GM19468 (cell line): ENCODE measurements at regions not wholly inside any gene's neighbourhood (a gene's known extent, or its start where the extent isn't known, plus 50 kb on each side); places are given as distances from the start of the nearest gene placed in this dataset.

Experiments used
- ATAC-seq: cut with Tn5 transposase; IDR thresholded peaks from one replicate; pipeline ENCODE4 v1.9.1; 2021; ENCODE audit warnings: mild to moderate bottlenecking, moderate library complexity, moderate number of reproducible peaks; ENCODE audit not compliant: unreplicated experiment; ENCODE audit errors: extremely low read depth

DNA sequence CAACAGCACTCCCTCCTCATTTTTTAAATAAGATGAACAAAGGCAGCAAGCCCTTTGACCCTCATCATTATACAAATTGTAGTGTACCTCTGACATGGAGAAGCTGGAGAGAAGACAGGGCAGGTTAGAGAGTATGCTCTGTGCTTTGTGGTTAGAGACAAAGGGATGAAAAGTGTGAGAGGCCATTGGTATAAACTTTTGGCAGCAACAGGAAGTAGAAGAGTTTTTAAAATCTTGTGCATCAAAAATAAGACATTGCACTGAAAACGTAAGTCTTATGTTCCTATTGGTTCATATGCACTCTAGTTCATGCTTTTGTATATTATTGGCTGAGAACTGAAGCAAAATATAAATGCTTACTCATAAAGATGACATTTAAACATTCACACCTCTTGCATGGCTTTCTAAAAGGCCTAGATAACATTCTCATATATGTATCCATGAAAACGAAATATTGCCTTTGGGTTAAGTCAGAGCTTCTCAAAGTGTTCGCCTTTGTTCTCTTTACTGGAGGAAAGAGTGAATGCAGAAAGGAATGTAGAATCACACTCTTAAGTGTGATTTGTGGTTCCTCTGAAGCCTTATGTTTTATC is 158.0 kb downstream of the PALM2AKAP2 start:
- ATAC-seq = no peak

DNA sequence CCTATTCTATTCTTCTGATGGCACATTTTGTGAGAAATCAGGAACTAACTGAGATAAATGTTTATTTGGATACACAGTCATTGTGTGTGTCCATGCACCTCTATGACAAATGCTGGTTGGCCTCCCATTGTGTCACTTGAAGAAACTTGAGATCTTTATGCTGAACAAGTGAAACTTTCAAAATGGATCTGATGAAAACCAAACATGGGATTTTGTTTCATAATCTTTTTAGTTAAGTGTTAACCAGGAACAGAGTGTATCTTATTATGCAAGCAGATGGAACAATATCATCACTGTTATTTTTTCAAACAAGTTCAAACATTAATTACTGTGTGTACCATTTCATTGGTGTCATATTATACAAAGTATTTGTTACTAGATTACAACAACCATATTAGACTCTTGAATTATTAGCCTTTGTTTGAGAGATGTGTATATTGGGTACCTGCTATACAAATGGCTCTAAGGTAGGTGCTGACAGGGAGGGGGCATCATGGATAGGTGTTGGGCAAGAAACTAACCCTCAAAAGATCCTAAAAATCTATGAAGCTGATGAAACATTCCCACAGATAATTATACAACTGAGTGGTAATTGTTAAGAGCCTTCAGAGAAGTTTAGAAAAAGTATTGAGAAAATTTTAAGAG is 159.8 kb downstream of the PALM2AKAP2 start:
- no peak for ATAC-seq

DNA sequence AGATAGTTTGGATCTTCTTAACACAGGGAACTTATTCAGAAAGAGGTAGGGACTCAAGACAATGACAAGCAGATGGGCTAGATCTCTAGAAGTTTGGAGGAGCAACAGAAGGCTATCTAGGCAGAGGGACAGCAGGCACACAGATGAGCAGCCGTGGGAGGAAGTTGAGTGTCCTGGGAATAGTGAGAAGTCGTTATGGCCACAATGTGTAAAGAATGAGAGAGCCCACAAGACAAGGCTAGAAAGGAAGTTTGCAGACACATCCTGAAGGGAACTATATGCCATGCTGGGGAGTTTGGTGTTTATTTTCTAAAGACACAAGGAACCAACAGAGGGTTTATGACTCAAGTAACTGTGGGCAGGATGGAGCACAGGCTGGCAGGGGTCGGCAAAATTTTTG is 160.6 kb downstream of the PALM2AKAP2 start:
- ATAC-seq = no peak

- no peak for ATAC-seq
These were observed 161.8 kb downstream of the PALM2AKAP2 start for GRCh38 chr9:109941771-109942170.

GRCh38 chr9:109945573-109945972 is 165.6 kb downstream of the PALM2AKAP2 start:
- ATAC-seq = no peak

DNA sequence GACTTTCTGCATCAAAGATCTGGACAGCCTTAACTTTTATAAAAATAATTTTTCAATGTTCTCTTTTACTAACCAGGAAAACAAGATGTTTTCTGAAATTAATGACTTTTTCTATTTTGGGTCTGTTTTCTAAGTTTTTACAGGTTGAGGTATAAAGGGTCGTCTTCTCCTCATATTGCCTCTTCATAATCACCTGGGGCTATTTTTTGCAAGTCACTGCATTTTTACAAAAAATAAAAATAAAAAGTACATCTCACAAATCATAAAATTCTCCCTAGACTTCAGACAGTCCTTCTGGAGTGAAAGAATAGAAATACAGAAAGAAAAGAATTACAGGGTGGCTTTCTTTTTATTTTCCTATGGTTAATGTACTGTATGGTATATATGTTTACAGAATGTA is 168.5 kb downstream of the PALM2AKAP2 start:
- ATAC-seq = no peak

DNA sequence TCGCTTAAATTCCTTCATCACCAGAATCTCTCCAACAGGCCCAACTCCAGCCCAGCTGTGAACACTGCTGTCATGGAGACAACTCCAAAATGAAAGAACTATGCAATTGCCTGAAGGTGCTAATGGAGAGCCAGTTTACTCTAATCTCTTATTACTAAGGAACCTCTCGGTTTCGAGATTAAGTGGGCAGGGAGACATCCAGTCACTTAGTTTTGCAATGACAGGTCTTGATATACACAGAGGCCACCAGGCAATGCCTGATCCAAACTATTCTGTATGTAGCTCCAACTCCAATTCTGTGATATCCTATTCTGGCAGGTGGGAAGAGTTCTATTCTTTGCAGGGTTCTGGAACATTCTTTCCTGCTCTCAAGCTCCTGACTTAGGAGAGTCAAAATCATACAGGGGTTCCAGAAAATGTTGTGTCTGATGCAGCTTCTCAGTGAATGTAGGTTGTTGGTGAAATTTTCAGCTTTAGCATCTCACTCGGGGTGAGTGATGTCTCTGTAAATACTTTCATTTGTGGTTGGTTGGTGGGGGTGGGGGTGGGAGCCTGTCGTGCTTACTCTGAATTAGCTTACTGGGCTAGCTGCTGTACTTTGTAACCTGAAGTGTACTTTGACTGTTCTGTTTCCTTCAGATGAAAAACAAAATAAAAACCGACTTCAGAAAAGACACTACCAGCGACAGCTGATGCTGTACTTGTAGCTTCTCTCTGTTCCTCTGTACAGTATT is 170.9 kb downstream of the PALM2AKAP2 start:
- no peak for ATAC-seq

- no peak for ATAC-seq
These were observed 173.3 kb downstream of the PALM2AKAP2 start for GRCh38 chr9:109953300-109953699.

- no peak for ATAC-seq
These were observed 174.0 kb downstream of the PALM2AKAP2 start for GRCh38 chr9:109953813-109954497.

DNA sequence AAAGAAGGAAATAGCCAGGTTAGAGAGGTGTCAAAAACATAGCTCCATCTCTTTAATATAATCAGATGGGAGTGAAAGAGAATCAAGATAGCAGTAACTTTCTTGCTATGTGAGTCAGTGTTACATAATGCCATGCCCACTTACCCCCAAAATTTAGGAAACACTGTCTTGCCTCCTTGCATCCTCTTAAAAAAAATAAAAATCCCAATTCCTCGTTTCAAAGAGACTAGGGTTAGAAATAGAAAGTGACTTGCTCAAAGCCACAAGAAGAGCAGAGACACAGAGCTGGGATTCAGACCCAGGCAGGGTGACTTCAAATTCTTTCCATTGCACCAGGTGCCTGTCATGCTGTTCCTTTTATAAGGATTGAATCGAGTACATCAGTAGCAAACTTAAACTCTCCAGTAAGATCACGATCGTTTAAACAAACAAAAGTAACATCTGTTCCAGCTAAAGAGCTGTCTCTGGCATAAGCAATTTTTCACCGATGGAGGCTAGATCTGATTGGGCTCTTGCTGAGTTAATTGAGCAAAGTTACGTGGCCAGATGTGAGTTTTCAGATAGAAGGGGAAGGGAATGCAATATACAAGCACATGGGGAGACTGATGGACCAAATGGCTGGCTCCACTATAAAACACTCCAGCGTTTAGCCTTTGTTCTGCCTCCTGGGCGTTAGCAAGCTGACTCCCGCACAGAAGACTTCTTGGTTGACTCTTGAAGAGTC is 176.9 kb downstream of the PALM2AKAP2 start:
- no peak for ATAC-seq

DNA sequence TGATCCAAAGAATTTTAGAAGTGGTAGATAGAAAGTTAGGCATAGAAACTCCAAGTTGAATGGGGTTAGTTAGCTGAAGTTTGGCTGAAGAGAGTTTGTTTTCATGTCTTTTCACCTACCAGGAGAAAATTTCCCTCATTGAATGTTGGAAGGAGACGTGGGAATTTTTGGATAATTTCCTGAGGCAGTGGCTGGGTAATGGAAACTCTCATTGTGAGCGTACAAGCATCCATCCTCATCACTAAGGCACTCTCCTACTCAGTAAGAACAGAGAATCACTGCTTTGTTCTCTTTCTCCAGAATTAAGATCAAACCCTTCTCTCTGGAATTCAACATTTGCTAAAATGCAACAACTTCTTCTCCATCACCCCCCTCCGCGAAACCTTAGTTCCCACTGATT is 179.7 kb downstream of the PALM2AKAP2 start:
- no peak for ATAC-seq

- no peak for ATAC-seq
These were observed 181.6 kb downstream of the PALM2AKAP2 start for GRCh38 chr9:109961626-109962025.

DNA sequence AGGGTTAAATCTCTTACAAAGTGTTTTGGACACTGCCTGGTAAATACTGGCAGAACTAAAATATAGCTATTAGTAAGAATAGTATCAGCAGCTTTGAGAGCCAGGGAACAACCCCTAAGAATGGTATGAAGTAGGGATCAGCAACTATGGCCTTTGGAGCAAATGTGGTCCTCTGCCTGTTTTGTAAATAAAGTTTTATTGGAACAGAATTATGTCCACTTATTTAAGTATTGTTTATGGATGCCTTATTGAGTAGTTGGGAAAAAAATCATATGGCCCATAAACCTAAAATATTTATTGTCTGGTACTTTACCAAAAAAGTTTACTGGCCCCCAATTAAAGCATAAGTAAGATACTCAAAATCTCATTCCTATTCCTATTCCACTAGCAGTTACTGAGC is 182.2 kb downstream of the PALM2AKAP2 start:
- no peak for ATAC-seq

- ATAC-seq = no peak
These were observed 183.1 kb downstream of the PALM2AKAP2 start for GRCh38 chr9:109963079-109963478.

DNA sequence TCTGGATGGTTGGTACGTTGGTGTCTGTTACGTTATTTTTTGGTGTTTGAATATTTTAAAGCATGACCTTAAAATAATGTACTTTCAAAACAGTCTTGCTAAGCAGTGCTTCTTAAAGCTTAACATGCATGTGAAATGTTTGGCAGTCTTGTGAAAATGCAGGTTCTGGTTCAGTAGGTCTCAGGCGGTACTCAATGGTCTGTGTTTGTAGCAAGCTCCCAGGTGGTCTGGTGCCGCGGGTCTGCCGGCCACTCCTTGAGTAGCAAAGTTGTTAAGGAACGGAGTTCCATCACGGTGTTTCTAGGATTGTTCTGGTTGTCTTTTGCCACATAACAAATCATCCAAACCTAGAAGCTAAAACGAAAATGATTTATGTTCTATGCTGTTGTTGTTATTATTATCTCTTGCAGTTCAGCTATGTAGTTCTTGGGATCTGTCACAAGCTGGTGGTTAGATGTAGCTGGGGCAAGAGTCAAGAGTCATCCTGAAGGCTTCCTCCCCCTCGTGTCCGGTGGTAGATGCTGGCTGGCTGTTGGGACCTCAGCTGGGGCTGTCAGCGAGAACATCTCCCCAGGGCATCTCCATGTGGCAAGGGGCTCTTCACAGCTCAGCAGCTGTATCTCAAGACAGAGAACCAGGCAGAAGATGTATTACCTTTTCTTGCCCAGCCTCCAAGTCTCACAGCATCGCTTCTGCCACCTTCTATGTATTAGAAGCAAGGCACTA is 186.8 kb downstream of the PALM2AKAP2 start:
- peak; percentile 4 for ATAC-seq

GRCh38 chr9:109967651-109968642 is 187.9 kb downstream of the PALM2AKAP2 start:
- peak; percentile 16 for ATAC-seq

DNA sequence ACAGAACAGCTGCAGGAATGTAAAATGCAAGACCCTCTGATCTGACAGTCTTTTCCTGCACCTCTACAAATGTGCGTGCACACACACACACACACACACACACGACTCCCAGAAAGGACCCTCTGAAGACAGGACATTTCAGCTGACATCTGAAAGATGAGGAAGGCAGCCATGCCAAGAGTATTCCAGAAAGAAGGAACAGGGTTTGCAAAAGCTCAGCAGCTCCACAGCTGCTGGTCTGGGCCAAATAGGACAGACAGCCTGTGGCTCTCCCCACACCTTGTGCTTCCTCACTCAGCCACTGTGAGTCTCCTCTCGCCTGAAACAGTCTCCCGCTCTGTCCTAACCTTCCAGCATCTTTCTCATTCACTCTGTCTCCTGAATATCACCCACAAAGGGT is 189.0 kb downstream of the PALM2AKAP2 start:
- ATAC-seq = no peak

DNA sequence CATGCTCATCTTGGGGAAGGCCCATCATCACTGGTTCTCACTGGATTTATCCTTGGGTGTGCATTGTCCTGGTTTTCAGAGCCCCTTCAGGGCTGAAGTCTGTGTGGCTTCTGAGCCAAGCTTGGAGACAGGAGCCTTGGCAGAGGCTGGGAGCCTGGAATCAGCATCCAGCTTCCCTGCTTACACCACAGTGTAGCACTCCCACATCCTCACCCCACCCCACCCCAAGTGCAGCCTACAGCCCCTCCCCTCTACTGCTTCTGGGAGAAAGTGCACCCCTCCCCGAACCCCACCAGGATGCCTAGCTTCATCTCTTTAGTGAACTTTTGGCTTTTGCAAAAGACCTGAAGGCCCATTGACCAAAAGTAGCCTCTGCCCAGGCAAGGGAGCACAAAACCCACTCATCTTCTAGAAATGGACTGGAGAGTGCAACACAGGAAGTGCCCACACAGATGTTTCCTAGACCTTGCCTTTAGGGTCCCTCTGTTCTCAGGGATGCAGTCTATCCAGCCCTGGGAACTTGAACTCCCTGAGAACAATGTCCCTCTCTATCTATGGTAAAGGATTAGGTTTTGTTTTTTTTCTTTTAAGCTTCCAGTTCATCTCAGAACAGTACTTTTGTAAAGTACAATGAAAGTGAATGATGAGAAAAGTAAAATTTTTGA is 189.7 kb downstream of the PALM2AKAP2 start:
- ATAC-seq = no peak
